ENCODE measurements at regions not wholly inside any gene's neighbourhood (a gene's known extent, or its start where the extent isn't known, plus 50 kb on each side); places are given as distances from the start of the nearest gene placed in this dataset.
"Not testable (repeated sequence)": the region's sequence is repeated elsewhere in the genome, so short reads cannot be mapped to it uniquely, and the experiment has no call there.

- Histone ChIP-seq H3K9me3 (ENCODE audit: low read length) (no peaks in the 10 kb centered on the region), H3K9me2 (ENCODE audit: insufficient read depth, low read length) (no peaks in the 10 kb centered on the region), H3K4me2 (ENCODE audit: low read length) (no peak overlapping the region), H3K27ac (ENCODE audit: low read length) (no peak overlapping the region), H3K36me3 (ENCODE audit: insufficient read depth, low read length) (no peaks in the 10 kb centered on the region), H2AFZ (ENCODE audit: low read depth, low read length) (no peak overlapping the region), H3F3A (ENCODE audit: insufficient read depth, low read length, poor library complexity, severe bottlenecking) (no peaks in the 10 kb centered on the region), H4K20me1 (ENCODE audit: insufficient read depth) (no peaks in the 10 kb centered on the region), H3K79me2 (replicated peaks; ENCODE audit: insufficient read depth, low read length) (no peaks in the 10 kb centered on the region), H3K4me3 (ENCODE audit: low read length) (no peak overlapping the region), H3K27me3 (ENCODE audit: insufficient read depth, low read depth, low read length) (no peaks in the 10 kb centered on the region), H3K9ac (ENCODE audit: low read length) (no peak overlapping the region)
- no peak for TF ChIP-seq POLR2AphosphoS5 (IDR thresholded peaks at IDR 0.05)
- no peak for TF ChIP-seq MXI1 (conservative IDR thresholded peaks at IDR 0.05; ENCODE audit: poor library complexity, severe bottlenecking)
- no peak for TF ChIP-seq SMC3 (conservative IDR thresholded peaks at IDR 0.05; ENCODE audit: poor library complexity)
- TF ChIP-seq, protein P1, sequence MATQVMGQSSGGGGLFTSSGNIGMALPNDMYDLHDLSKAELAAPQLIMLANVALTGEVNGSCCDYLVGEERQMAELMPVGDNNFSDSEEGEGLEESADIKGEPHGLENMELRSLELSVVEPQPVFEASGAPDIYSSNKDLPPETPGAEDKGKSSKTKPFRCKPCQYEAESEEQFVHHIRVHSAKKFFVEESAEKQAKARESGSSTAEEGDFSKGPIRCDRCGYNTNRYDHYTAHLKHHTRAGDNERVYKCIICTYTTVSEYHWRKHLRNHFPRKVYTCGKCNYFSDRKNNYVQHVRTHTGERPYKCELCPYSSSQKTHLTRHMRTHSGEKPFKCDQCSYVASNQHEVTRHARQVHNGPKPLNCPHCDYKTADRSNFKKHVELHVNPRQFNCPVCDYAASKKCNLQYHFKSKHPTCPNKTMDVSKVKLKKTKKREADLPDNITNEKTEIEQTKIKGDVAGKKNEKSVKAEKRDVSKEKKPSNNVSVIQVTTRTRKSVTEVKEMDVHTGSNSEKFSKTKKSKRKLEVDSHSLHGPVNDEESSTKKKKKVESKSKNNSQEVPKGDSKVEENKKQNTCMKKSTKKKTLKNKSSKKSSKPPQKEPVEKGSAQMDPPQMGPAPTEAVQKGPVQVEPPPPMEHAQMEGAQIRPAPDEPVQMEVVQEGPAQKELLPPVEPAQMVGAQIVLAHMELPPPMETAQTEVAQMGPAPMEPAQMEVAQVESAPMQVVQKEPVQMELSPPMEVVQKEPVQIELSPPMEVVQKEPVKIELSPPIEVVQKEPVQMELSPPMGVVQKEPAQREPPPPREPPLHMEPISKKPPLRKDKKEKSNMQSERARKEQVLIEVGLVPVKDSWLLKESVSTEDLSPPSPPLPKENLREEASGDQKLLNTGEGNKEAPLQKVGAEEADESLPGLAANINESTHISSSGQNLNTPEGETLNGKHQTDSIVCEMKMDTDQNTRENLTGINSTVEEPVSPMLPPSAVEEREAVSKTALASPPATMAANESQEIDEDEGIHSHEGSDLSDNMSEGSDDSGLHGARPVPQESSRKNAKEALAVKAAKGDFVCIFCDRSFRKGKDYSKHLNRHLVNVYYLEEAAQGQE (IDR thresholded peaks at IDR 0.05; ENCODE audit: borderline replicate concordance), result no peak
- TF ChIP-seq TAF1 (IDR thresholded peaks at IDR 0.05; ENCODE audit: low read depth), result no peak
These were observed 226.0 kb upstream of the TMEM132C start for GRCh38 chr12:128040971-128041370.

DNA sequence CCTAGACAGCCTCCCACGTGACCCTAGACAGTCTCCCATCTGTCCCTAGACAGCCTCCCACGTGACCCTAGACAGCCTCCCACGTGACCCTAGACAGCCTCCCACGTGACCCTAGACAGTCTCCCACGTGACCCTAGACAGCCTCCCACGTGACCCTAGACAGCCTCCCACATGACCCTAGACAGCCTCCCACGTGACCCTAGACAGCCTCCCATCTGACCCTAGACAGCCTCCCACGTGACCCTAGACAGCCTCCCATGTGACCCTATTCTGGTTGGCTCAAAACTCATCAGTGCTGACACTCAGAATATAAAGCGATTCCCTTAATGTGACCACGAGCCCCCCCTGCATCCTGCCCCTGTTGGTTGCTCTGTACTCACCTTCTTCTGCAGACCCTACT is 224.7 kb upstream of the TMEM132C start:
- H3K27ac ChIP-seq (ENCODE audit: low read length); H4K20me1 ChIP-seq (ENCODE audit: insufficient read depth); H3K4me2 ChIP-seq (ENCODE audit: low read length); H3K4me3 ChIP-seq (ENCODE audit: low read length); H2AFZ ChIP-seq (ENCODE audit: low read depth, low read length); H3F3A ChIP-seq (ENCODE audit: insufficient read depth, low read length, poor library complexity, severe bottlenecking); H3K9me2 ChIP-seq (ENCODE audit: insufficient read depth, low read length); H3K9me3 ChIP-seq (ENCODE audit: low read length); H3K27me3 ChIP-seq (ENCODE audit: insufficient read depth, low read depth, low read length); H3K9ac ChIP-seq (ENCODE audit: low read length); H3K79me2 ChIP-seq (replicated peaks; ENCODE audit: insufficient read depth, low read length); H3K36me3 ChIP-seq (ENCODE audit: insufficient read depth, low read length): not testable (repeated sequence)

DNA sequence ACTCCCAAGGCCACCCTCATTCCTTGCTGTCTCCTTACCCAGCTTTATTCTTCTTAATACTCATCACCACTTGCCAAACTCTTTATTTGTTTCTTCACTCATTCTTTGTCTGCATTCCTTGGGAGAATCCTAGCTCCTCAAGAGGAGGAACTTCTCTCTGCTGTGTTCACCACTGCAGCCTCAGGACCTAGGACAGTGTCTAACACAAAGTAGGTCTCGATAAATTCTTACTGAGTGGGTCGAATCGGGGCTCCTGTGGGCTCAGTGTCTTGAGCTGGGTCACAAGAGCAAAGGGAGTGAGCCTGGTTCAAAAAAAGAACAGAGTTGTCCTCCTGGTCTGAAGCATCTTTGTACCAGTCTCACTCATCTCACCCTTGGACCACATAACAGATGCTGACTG is 224.1 kb upstream of the TMEM132C start:
- Histone ChIP-seq H3K4me3 (ENCODE audit: low read length) (no peak overlapping the region), H4K20me1 (ENCODE audit: insufficient read depth) (no peaks in the 10 kb centered on the region), H3K9ac (ENCODE audit: low read length) (no peak overlapping the region), H3K27ac (ENCODE audit: low read length) (no peak overlapping the region), H3K27me3 (ENCODE audit: insufficient read depth, low read depth, low read length) (no peaks in the 10 kb centered on the region), H3K9me2 (ENCODE audit: insufficient read depth, low read length) (no peaks in the 10 kb centered on the region), H3K36me3 (ENCODE audit: insufficient read depth, low read length) (no peaks in the 10 kb centered on the region), H3K9me3 (ENCODE audit: low read length) (no peaks in the 10 kb centered on the region), H2AFZ (ENCODE audit: low read depth, low read length) (no peak overlapping the region), H3F3A (ENCODE audit: insufficient read depth, low read length, poor library complexity, severe bottlenecking) (no peaks in the 10 kb centered on the region), H3K79me2 (replicated peaks; ENCODE audit: insufficient read depth, low read length) (no peaks in the 10 kb centered on the region), H3K4me2 (ENCODE audit: low read length) (no peak overlapping the region)
- TF ChIP-seq EP300 (conservative IDR thresholded peaks at IDR 0.05; ENCODE audit: poor library complexity, severe bottlenecking) (no peak), POLR2AphosphoS5 (IDR thresholded peaks at IDR 0.05) (no peak), EZH2 (IDR thresholded peaks at IDR 0.05; ENCODE audit: borderline replicate concordance, insufficient read depth, low read length, poor library complexity, severe bottlenecking) (no peak)

- no peak overlapping the region for H3K9ac ChIP-seq (ENCODE audit: low read length)
- H3K9me3 ChIP-seq (ENCODE audit: low read length), result no peaks in the 10 kb centered on the region
- H3K4me3 ChIP-seq (ENCODE audit: low read length), result no peak overlapping the region
- H3K4me2 ChIP-seq (ENCODE audit: low read length), result no peak overlapping the region
- TF ChIP-seq RAD21 (conservative IDR thresholded peaks at IDR 0.05) (no peak), EZH2 (IDR thresholded peaks at IDR 0.05; ENCODE audit: borderline replicate concordance, insufficient read depth, low read length, poor library complexity, severe bottlenecking) (no peak), MXI1 (conservative IDR thresholded peaks at IDR 0.05; ENCODE audit: poor library complexity, severe bottlenecking) (no peak), POLR2AphosphoS5 (IDR thresholded peaks at IDR 0.05) (no peak), TAF1 (IDR thresholded peaks at IDR 0.05; ENCODE audit: low read depth) (no peak)
- H3K27ac ChIP-seq (ENCODE audit: low read length), result no peak overlapping the region
- no peaks in the 10 kb centered on the region for H3K36me3 ChIP-seq (ENCODE audit: insufficient read depth, low read length)
- H2AFZ ChIP-seq (ENCODE audit: low read depth, low read length), result no peak overlapping the region
- no peaks in the 10 kb centered on the region for H3K9me2 ChIP-seq (ENCODE audit: insufficient read depth, low read length)
- no peaks in the 10 kb centered on the region for H3K79me2 ChIP-seq (replicated peaks; ENCODE audit: insufficient read depth, low read length)
- no peaks in the 10 kb centered on the region for H3K27me3 ChIP-seq (ENCODE audit: insufficient read depth, low read depth, low read length)
- no peaks in the 10 kb centered on the region for H3F3A ChIP-seq (ENCODE audit: insufficient read depth, low read length, poor library complexity, severe bottlenecking)
- no peaks in the 10 kb centered on the region for H4K20me1 ChIP-seq (ENCODE audit: insufficient read depth)
These were observed 223.7 kb upstream of the TMEM132C start for GRCh38 chr12:128043317-128043716.
